Glomerular visceral epithelial cell (primary cell): ENCODE measurements at regions not wholly inside any gene's neighbourhood (a gene's known extent, or its start where the extent isn't known, plus 50 kb on each side); places are given as distances from the start of the nearest gene placed in this dataset.

Experiments used
- DNase-seq: peaks from one replicate; pipeline ENCODE4 v3.0.0-alpha.2; 2016; ENCODE audit errors: extremely low spot score

- DNase-seq: peak; percentile 72
Measured at GRCh38 chr17:45719335-45720071, 64.6 kb upstream of the CRHR1 start.

GRCh38 chr17:45720386-45720785 lies 63.7 kb upstream of the CRHR1 start:
- DNase-seq: no peak

- no peak for DNase-seq
Measured at GRCh38 chr17:45722161-45722560, 62.0 kb upstream of the CRHR1 start.

- DNase-seq: no peak
Measured at GRCh38 chr17:45729294-45729907, 54.7 kb upstream of the CRHR1 start.

GRCh38 chr17:45730192-45730591 lies 53.9 kb upstream of the CRHR1 start:
- no peak for DNase-seq

GRCh38 chr17:45731459-45731858 lies 52.7 kb upstream of the CRHR1 start:
- DNase-seq: no peak

GRCh38 chr17:45732926-45733505 lies 51.1 kb upstream of the CRHR1 start:
- DNase-seq: no peak

- no peak for DNase-seq
Measured at GRCh38 chr17:45733781-45734180, 50.3 kb upstream of the CRHR1 start.
